ENCODE measurements at regions not wholly inside any gene's neighbourhood (a gene's known extent, or its start where the extent isn't known, plus 50 kb on each side); places are given as distances from the start of the nearest gene placed in this dataset.

GRCh38 chr15:98147415-98147814, 186.9 kb downstream of the ARRDC4 start:
- DNase-seq (ENCODE audit: insufficient read length, low spot score, missing footprints), result no peak

GRCh38 chr15:98150084-98150483, 189.6 kb downstream of the ARRDC4 start:
- H4K20me1 ChIP-seq (ENCODE audit: insufficient read depth, low read length), result no peaks in the 10 kb centered on the region
- no peaks in the 10 kb centered on the region for H3K36me3 ChIP-seq (ENCODE audit: insufficient read depth, low read length)
- no peak overlapping the region for H3K4me2 ChIP-seq (ENCODE audit: insufficient read depth, low read length)
- H3K27ac ChIP-seq (ENCODE audit: low read depth, low read length), result no peak overlapping the region
- H3K27me3 ChIP-seq (ENCODE audit: insufficient read depth, low read length), result no peaks in the 10 kb centered on the region
- no peak for TF ChIP-seq CTCF (IDR thresholded peaks at IDR 0.05; ENCODE audit: extremely low read depth, low read depth, low read length)
- no peak overlapping the region for H2AFZ ChIP-seq (ENCODE audit: low read length)
- H3K4me1 ChIP-seq (ENCODE audit: insufficient read depth, low read length), result no peaks in the 10 kb centered on the region
- no peak overlapping the region for H3K4me3 ChIP-seq (ENCODE audit: insufficient read depth, low read length)
- H3K9me3 ChIP-seq (ENCODE audit: low read depth, low read length), result peaks cover 6% of the 10 kb centered on the region
- DNase-seq (ENCODE audit: insufficient read length, low spot score, missing footprints), result no peak
- H3K79me2 ChIP-seq (ENCODE audit: insufficient read depth, low read length), result no peaks in the 10 kb centered on the region

More at GRCh38 chr15:98147415-98147814, 186.9 kb downstream of the ARRDC4 start:
- H3K27me3 ChIP-seq (ENCODE audit: insufficient read depth, low read length), result no peaks in the 10 kb centered on the region
- no peak overlapping the region for H3K4me3 ChIP-seq (ENCODE audit: insufficient read depth, low read length)
- H3K36me3 ChIP-seq (ENCODE audit: insufficient read depth, low read length), result no peaks in the 10 kb centered on the region
- H3K4me2 ChIP-seq (ENCODE audit: insufficient read depth, low read length), result no peak overlapping the region
- no peak overlapping the region for H3K27ac ChIP-seq (ENCODE audit: low read depth, low read length)
- no peaks in the 10 kb centered on the region for H3K4me1 ChIP-seq (ENCODE audit: insufficient read depth, low read length)
- H4K20me1 ChIP-seq (ENCODE audit: insufficient read depth, low read length), result no peaks in the 10 kb centered on the region
- H2AFZ ChIP-seq (ENCODE audit: low read length), result no peak overlapping the region
- TF ChIP-seq CTCF (IDR thresholded peaks at IDR 0.05; ENCODE audit: extremely low read depth, low read depth, low read length), result no peak
- no peaks in the 10 kb centered on the region for H3K79me2 ChIP-seq (ENCODE audit: insufficient read depth, low read length)
- peaks cover 6% of the 10 kb centered on the region for H3K9me3 ChIP-seq (ENCODE audit: low read depth, low read length)

- H3K4me2 ChIP-seq (ENCODE audit: insufficient read depth, low read length), result no peak overlapping the region
- peaks cover 6% of the 10 kb centered on the region for H3K9me3 ChIP-seq (ENCODE audit: low read depth, low read length)
- H3K79me2 ChIP-seq (ENCODE audit: insufficient read depth, low read length), result no peaks in the 10 kb centered on the region
- no peaks in the 10 kb centered on the region for H3K36me3 ChIP-seq (ENCODE audit: insufficient read depth, low read length)
- H3K27ac ChIP-seq (ENCODE audit: low read depth, low read length), result no peak overlapping the region
- H3K4me1 ChIP-seq (ENCODE audit: insufficient read depth, low read length), result no peaks in the 10 kb centered on the region
- DNase-seq (ENCODE audit: insufficient read length, low spot score, missing footprints), result no peak
- H2AFZ ChIP-seq (ENCODE audit: low read length), result no peak overlapping the region
- H4K20me1 ChIP-seq (ENCODE audit: insufficient read depth, low read length), result no peaks in the 10 kb centered on the region
- no peak for TF ChIP-seq CTCF (IDR thresholded peaks at IDR 0.05; ENCODE audit: extremely low read depth, low read depth, low read length)
- no peak overlapping the region for H3K4me3 ChIP-seq (ENCODE audit: insufficient read depth, low read length)
- H3K27me3 ChIP-seq (ENCODE audit: insufficient read depth, low read length), result no peaks in the 10 kb centered on the region
Observed at GRCh38 chr15:98150536-98150935, 190.0 kb downstream of the ARRDC4 start.

GRCh38 chr15:98151096-98151495, 190.6 kb downstream of the ARRDC4 start:
- no peak for TF ChIP-seq CTCF (IDR thresholded peaks at IDR 0.05; ENCODE audit: extremely low read depth, low read depth, low read length)
- no peak overlapping the region for H3K27ac ChIP-seq (ENCODE audit: low read depth, low read length)

More at GRCh38 chr15:98151096-98151495, 190.6 kb downstream of the ARRDC4 start:
- DNase-seq (ENCODE audit: insufficient read length, low spot score, missing footprints), result no peak
- Histone ChIP-seq H3K36me3 (ENCODE audit: insufficient read depth, low read length) (no peaks in the 10 kb centered on the region), H3K9me3 (ENCODE audit: low read depth, low read length) (peaks cover 6% of the 10 kb centered on the region), H2AFZ (ENCODE audit: low read length) (no peak overlapping the region), H3K4me2 (ENCODE audit: insufficient read depth, low read length) (no peak overlapping the region), H3K4me3 (ENCODE audit: insufficient read depth, low read length) (no peak overlapping the region), H3K4me1 (ENCODE audit: insufficient read depth, low read length) (no peaks in the 10 kb centered on the region), H3K27me3 (ENCODE audit: insufficient read depth, low read length) (no peaks in the 10 kb centered on the region), H4K20me1 (ENCODE audit: insufficient read depth, low read length) (no peaks in the 10 kb centered on the region), H3K79me2 (ENCODE audit: insufficient read depth, low read length) (no peaks in the 10 kb centered on the region)

Data from osteoblast (primary cell).